SK-N-SH (cell line): ENCODE measurements at regions not wholly inside any gene's neighbourhood (a gene's known extent, or its start where the extent isn't known, plus 50 kb on each side); places are given as distances from the start of the nearest gene placed in this dataset.

Experiments
- CHD2 ChIP-seq: fragments of 150-350 bp; IDR thresholded peaks from 2 replicates; pipeline ENCODE4 v1.6.1; 2018; ENCODE audit warnings: low read length; ENCODE audit not compliant: partially characterized antibody
- FOXJ3 ChIP-seq: sonication (generic); formaldehyde crosslinking; IDR thresholded peaks from 2 replicates; pipeline ENCODE4 v1.5.1; 2020; ENCODE audit warnings: mild to moderate bottlenecking, missing genetic modification reagents
- MAX ChIP-seq: IDR thresholded peaks from 2 replicates; pipeline ENCODE4 v1.4.0; 2012; ENCODE audit warnings: low read depth
- POLR2AphosphoS5 ChIP-seq: IDR thresholded peaks from 2 replicates; pipeline ENCODE4 v1.6.1; 2012; ENCODE audit warnings: low read depth, low read length
- RAD21 ChIP-seq: IDR thresholded peaks from 2 replicates; pipeline ENCODE4 v1.6.1; 2012; ENCODE audit warnings: mild to moderate bottlenecking, low read length
- RXRA ChIP-seq: IDR thresholded peaks from 2 replicates; pipeline ENCODE4 v1.4.0; 2012; ENCODE audit warnings: low read depth, mild to moderate bottlenecking, borderline replicate concordance
- TAF1 ChIP-seq: IDR thresholded peaks from 2 replicates; pipeline ENCODE4 v1.6.1; 2012; ENCODE audit warnings: low read depth, mild to moderate bottlenecking, low read length, moderate library complexity, borderline replicate concordance
- USF1 ChIP-seq: IDR thresholded peaks from 2 replicates; pipeline ENCODE4 v1.4.0; 2012; ENCODE audit warnings: low read depth, borderline replicate concordance
- USF2 ChIP-seq: fragments of 150-350 bp; IDR thresholded peaks from 2 replicates; pipeline ENCODE4 v1.6.1; 2017; ENCODE audit warnings: antibody characterized with exemption, low read length, low read depth, borderline replicate concordance
- YY1 ChIP-seq: IDR thresholded peaks from 2 replicates; pipeline ENCODE4 v1.4.0; 2012; ENCODE audit warnings: low read depth, mild to moderate bottlenecking
- TF ChIP-seq, protein P1 (sequence below): fragments of 200-600 bp; sonication (generic); IDR thresholded peaks from 2 replicates; pipeline ENCODE4 v1.6.1; 2017; ENCODE audit warnings: antibody characterized with exemption, mild to moderate bottlenecking, moderate library complexity
- TF ChIP-seq, protein P2 (sequence below): IDR thresholded peaks from 2 replicates; pipeline ENCODE4 v1.6.1; 2012; ENCODE audit warnings: mild to moderate bottlenecking, low read depth, low read length, moderate library complexity

GRCh38 chr10:65528986-65529385, 1396.8 kb upstream of the LRRTM3 start:
- TF ChIP-seq USF1 (no peak), POLR2AphosphoS5 (no peak), FOXJ3 (CRISPR knock-in tag) (no peak), USF2 (no peak), RXRA (no peak), TAF1 (no peak), MAX (no peak), YY1 (no peak), CHD2 (no peak), RAD21 (no peak)
- TF ChIP-seq, protein P1, sequence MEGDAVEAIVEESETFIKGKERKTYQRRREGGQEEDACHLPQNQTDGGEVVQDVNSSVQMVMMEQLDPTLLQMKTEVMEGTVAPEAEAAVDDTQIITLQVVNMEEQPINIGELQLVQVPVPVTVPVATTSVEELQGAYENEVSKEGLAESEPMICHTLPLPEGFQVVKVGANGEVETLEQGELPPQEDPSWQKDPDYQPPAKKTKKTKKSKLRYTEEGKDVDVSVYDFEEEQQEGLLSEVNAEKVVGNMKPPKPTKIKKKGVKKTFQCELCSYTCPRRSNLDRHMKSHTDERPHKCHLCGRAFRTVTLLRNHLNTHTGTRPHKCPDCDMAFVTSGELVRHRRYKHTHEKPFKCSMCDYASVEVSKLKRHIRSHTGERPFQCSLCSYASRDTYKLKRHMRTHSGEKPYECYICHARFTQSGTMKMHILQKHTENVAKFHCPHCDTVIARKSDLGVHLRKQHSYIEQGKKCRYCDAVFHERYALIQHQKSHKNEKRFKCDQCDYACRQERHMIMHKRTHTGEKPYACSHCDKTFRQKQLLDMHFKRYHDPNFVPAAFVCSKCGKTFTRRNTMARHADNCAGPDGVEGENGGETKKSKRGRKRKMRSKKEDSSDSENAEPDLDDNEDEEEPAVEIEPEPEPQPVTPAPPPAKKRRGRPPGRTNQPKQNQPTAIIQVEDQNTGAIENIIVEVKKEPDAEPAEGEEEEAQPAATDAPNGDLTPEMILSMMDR: no peak
- TF ChIP-seq, protein P2, sequence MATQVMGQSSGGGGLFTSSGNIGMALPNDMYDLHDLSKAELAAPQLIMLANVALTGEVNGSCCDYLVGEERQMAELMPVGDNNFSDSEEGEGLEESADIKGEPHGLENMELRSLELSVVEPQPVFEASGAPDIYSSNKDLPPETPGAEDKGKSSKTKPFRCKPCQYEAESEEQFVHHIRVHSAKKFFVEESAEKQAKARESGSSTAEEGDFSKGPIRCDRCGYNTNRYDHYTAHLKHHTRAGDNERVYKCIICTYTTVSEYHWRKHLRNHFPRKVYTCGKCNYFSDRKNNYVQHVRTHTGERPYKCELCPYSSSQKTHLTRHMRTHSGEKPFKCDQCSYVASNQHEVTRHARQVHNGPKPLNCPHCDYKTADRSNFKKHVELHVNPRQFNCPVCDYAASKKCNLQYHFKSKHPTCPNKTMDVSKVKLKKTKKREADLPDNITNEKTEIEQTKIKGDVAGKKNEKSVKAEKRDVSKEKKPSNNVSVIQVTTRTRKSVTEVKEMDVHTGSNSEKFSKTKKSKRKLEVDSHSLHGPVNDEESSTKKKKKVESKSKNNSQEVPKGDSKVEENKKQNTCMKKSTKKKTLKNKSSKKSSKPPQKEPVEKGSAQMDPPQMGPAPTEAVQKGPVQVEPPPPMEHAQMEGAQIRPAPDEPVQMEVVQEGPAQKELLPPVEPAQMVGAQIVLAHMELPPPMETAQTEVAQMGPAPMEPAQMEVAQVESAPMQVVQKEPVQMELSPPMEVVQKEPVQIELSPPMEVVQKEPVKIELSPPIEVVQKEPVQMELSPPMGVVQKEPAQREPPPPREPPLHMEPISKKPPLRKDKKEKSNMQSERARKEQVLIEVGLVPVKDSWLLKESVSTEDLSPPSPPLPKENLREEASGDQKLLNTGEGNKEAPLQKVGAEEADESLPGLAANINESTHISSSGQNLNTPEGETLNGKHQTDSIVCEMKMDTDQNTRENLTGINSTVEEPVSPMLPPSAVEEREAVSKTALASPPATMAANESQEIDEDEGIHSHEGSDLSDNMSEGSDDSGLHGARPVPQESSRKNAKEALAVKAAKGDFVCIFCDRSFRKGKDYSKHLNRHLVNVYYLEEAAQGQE: no peak
